ENCODE measurements at regions not wholly inside any gene's neighbourhood (a gene's known extent, or its start where the extent isn't known, plus 50 kb on each side); places are given as distances from the start of the nearest gene placed in this dataset.

DNA sequence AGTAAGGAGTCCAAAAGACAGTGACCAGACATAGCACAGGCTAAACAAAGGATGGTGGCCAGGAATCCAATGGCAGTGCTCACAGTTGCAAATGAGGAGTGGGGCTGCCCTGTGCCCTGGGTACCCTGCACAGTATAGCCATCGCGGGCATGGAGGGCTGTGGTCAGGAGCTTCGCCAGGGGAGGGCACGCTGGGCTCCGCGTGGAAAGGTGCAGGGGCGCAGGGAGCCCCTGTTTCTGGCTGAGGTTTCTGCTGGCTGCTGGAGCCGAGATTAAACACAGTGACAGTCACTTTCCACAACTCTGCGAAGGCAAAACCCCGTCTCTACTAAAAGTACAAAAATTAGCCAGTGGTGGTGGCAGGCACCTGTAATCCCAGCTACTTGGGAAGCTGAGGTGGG is 194.7 kb downstream of the GALR1 start:
- TF ChIP-seq, protein P1, sequence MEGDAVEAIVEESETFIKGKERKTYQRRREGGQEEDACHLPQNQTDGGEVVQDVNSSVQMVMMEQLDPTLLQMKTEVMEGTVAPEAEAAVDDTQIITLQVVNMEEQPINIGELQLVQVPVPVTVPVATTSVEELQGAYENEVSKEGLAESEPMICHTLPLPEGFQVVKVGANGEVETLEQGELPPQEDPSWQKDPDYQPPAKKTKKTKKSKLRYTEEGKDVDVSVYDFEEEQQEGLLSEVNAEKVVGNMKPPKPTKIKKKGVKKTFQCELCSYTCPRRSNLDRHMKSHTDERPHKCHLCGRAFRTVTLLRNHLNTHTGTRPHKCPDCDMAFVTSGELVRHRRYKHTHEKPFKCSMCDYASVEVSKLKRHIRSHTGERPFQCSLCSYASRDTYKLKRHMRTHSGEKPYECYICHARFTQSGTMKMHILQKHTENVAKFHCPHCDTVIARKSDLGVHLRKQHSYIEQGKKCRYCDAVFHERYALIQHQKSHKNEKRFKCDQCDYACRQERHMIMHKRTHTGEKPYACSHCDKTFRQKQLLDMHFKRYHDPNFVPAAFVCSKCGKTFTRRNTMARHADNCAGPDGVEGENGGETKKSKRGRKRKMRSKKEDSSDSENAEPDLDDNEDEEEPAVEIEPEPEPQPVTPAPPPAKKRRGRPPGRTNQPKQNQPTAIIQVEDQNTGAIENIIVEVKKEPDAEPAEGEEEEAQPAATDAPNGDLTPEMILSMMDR (conservative IDR thresholded peaks at IDR 0.05 in 1 of 2, IDR thresholded peaks at IDR 0.05 in 1 of 2; ENCODE audit: low read depth in 1 of 2, low read length in 2 of 2), result no peak
- no peak for TF ChIP-seq EZH2 (IDR thresholded peaks at IDR 0.05; ENCODE audit: low read length, missing control alignments)

All from fibroblast of lung (primary cell).